GM21360 (cell line): ENCODE measurements at regions not wholly inside any gene's neighbourhood (a gene's known extent, or its start where the extent isn't known, plus 50 kb on each side); places are given as distances from the start of the nearest gene placed in this dataset.
"Not testable (repeated sequence)": the region's sequence is repeated elsewhere in the genome, so short reads cannot be mapped to it uniquely, and the experiment has no call there.

Experiments
- ATAC-seq: cut with Tn5 transposase; IDR thresholded peaks from one replicate; pipeline ENCODE4 v1.9.1; 2021; ENCODE audit warnings: mild to moderate bottlenecking, moderate library complexity; ENCODE audit not compliant: unreplicated experiment

DNA sequence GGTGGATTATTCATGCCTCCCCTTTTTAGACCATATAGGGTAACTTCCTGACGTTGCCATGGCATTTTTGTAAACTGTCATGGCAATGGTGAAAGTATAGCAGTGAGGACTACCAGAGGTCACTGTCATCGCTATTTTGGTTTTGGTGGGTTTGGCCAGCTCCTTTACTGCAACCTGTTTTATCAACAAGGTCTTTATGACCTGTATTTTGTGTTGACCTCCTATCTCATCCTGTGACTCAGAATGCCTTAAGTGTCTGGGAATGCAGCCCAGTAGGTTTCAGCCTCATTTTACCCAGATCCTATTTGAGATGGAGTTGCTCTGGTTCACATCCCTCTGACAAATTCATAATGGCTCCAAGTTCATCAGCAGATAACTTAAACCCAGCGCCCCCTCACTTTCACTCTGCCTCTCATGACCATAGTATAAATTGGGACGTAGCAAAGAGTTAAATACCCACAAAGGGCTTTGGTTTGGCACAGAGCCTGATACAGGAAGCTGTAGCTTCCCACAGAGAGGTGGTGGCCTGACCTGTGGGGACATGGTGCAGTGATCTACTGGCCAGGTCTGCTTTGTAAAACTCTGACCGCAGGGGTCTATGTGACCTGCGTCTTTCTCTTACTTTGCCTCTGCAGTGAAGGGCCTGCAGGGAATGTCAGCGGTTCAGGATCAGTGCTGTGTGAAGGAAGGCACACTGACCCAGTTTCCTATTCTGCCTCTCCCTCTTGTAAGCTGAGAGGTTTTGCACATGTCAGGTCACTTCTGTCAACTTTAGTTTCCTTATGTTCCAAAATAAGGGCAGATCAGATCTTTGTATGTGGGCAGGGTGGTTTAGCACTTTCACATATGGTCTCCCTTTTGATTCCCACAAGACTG, 78.1 kb upstream of the ZNF644 start:
- peak; percentile 52 for ATAC-seq

DNA sequence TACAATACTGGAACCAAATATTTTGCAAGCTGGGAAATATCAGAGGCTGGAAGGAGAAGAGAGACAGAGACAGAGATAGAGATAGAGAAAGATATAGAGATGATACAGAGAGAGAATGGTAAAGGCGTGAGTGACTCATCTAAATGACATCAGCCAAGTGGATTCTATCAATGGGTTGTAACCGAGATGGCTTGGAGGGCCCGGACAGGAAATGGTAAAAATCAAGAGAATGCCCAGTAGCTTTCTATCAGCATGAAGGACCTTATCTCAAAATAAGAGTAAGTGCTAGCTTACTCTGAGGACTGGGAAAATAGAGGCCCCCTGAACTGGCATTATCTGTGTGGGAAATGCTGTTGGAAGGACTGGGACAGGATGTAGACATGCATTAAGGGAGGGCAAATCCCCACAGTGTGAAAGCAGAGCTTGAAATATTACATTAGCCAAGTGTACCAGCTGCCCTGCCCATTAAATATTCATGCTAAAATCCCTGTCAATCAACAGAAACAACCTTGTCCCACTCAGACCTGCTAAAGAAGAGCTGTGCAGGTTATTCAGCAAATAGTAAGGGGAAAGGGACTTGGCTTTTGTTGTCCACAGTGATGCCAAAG, 76.6 kb upstream of the ZNF644 start:
- no peak for ATAC-seq

- ATAC-seq: not testable (repeated sequence)
Measured at GRCh38 chr1:91095321-91095720, 73.5 kb upstream of the ZNF644 start.

GRCh38 chr1:91092503-91092902, 70.7 kb upstream of the ZNF644 start:
- ATAC-seq: no peak

GRCh38 chr1:91091812-91092211, 70.0 kb upstream of the ZNF644 start:
- ATAC-seq: no peak

- no peak for ATAC-seq
Measured at GRCh38 chr1:91080650-91081049, 58.8 kb upstream of the ZNF644 start.

DNA sequence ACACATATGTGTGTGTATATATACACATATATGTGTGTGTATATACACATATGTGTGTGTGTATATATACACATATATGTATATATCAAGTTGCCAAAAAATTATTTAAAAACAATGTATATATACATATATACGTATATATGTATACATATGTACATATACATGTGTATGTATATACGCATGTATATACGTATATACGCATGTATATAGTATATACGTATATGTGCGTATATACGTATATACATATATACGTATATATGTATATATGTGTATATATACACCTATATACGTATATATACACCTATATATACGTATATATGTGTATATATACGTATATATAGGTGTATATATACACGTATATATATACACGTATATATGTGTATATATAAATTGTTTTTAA, 57.0 kb upstream of the ZNF644 start:
- ATAC-seq: no peak

- ATAC-seq: no peak
Measured at GRCh38 chr1:91076834-91077233, 55.0 kb upstream of the ZNF644 start.

DNA sequence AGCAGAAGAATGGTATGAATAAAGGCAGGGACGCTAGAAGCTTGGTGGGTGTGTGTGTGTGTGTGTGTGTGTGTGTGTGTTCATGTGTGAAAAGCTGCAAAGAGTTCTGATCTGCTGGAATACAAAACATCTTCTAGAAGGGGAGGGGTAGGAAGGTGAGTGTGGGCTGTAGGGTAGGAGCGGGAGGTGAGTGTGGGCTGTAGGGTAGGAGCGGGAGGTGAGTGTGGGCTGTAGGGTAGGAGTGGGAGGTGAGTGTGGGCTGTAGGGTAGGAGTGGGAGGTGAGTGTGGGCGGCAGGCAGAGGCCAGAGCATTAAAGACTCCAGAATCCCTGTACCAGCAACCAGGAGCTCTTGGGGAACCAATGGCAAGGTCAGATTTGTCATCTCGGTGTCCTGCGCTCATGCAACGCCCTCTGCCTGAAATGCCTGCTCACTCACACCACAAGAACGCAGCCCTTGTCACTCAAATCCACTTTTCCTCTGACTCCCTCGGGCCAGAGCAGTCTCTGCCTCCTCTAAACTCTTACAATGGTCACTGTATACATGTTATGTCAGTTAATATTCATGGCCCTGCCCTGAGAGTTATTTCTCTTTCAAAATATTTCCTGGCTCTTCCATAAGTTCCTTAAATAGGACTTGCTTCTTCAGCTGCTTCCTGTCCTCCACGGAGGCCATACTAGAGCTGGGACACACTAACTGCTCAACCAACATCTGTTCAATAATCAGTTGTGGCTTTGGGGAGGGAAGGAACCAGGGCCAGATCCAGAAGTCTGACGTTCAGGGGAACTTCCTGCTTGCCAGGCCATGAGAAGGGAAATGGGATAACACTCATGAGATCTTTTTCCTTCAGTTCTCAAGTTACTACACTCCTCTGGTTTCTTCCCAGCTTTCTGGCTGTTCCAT, 53.6 kb upstream of the ZNF644 start:
- no peak for ATAC-seq

GRCh38 chr1:91073299-91073698, 51.5 kb upstream of the ZNF644 start:
- no peak for ATAC-seq

- no peak for ATAC-seq
Measured at GRCh38 chr1:91071838-91072237, 50.0 kb upstream of the ZNF644 start.
